GM21447 (cell line): ENCODE measurements at regions not wholly inside any gene's neighbourhood (a gene's known extent, or its start where the extent isn't known, plus 50 kb on each side); places are given as distances from the start of the nearest gene placed in this dataset.
"Not testable (repeated sequence)": the region's sequence is repeated elsewhere in the genome, so short reads cannot be mapped to it uniquely, and the experiment has no call there.

Experiments used
- ATAC-seq: cut with Tn5 transposase; IDR thresholded peaks from one replicate; pipeline ENCODE4 v1.9.1; 2021; ENCODE audit not compliant: unreplicated experiment

GRCh38 chr16:86245895-86246294 lies 264.4 kb upstream of the FOXF1 start:
- no peak for ATAC-seq

GRCh38 chr16:86248310-86248905 lies 261.9 kb upstream of the FOXF1 start:
- ATAC-seq, result no peak

- no peak for ATAC-seq
Measured at GRCh38 chr16:86249631-86250030, 260.7 kb upstream of the FOXF1 start.

- ATAC-seq, result no peak
Measured at GRCh38 chr16:86251682-86252081, 258.6 kb upstream of the FOXF1 start.

GRCh38 chr16:86252596-86252995 lies 257.7 kb upstream of the FOXF1 start:
- ATAC-seq, result no peak

- ATAC-seq, result no peak
Measured at GRCh38 chr16:86255966-86256365, 254.4 kb upstream of the FOXF1 start.

GRCh38 chr16:86256995-86257394 lies 253.3 kb upstream of the FOXF1 start:
- ATAC-seq, result no peak

GRCh38 chr16:86257546-86257945 lies 252.8 kb upstream of the FOXF1 start:
- ATAC-seq, result no peak

- no peak for ATAC-seq
Measured at GRCh38 chr16:86258713-86259112, 251.6 kb upstream of the FOXF1 start.

GRCh38 chr16:86259499-86259898 lies 250.8 kb upstream of the FOXF1 start:
- ATAC-seq, result no peak

GRCh38 chr16:86261379-86261778 lies 248.9 kb upstream of the FOXF1 start:
- ATAC-seq, result no peak

GRCh38 chr16:86267657-86268056 lies 242.7 kb upstream of the FOXF1 start:
- not testable (repeated sequence) for ATAC-seq

GRCh38 chr16:86270696-86271095 lies 239.6 kb upstream of the FOXF1 start:
- no peak for ATAC-seq

- no peak for ATAC-seq
Measured at GRCh38 chr16:86272744-86273143, 237.6 kb upstream of the FOXF1 start.

GRCh38 chr16:86277221-86277620 lies 233.1 kb upstream of the FOXF1 start:
- ATAC-seq, result no peak

- not testable (repeated sequence) for ATAC-seq
Measured at GRCh38 chr16:86277859-86278258, 232.5 kb upstream of the FOXF1 start.

GRCh38 chr16:86281421-86281820 lies 228.9 kb upstream of the FOXF1 start:
- no peak for ATAC-seq

GRCh38 chr16:86283944-86284343 lies 226.4 kb upstream of the FOXF1 start:
- ATAC-seq, result no peak

- ATAC-seq, result no peak
Measured at GRCh38 chr16:86285421-86285820, 224.9 kb upstream of the FOXF1 start.

- ATAC-seq, result no peak
Measured at GRCh38 chr16:86285938-86286921, 224.1 kb upstream of the FOXF1 start.

GRCh38 chr16:86286991-86287663 lies 223.2 kb upstream of the FOXF1 start:
- ATAC-seq, result no peak
